Hematopoietic multipotent progenitor cell (in vitro differentiated cells): ENCODE measurements at regions not wholly inside any gene's neighbourhood (a gene's known extent, or its start where the extent isn't known, plus 50 kb on each side); places are given as distances from the start of the nearest gene placed in this dataset.
A peak's percentile ranks its signal among the peaks of the same experiment; 100 is the strongest.

ENCODE experiments used
- DNase-seq, 3 donors: peaks; one replicate each; pipeline ENCODE4 v3.0.0-alpha.2; 2011 to 2015; ENCODE audit warnings: low read depth in 2 of 3, low spot score in 2 of 3

GRCh38 chr19:5392486-5392885 is 51.9 kb upstream of the PTPRS start:
- no peak for DNase-seq

GRCh38 chr19:5393088-5393487 is 52.5 kb upstream of the PTPRS start:
- no peak for DNase-seq

GRCh38 chr19:5394551-5395505 is 54.2 kb upstream of the PTPRS start:
- no peak for DNase-seq

GRCh38 chr19:5395556-5395955 is 54.9 kb upstream of the PTPRS start:
- DNase-seq, result no peak

- DNase-seq, result no peak
Measured at GRCh38 chr19:5396096-5396939, 55.7 kb upstream of the PTPRS start.

GRCh38 chr19:5396963-5397362 is 56.4 kb upstream of the PTPRS start:
- no peak for DNase-seq

GRCh38 chr19:5397804-5398692 is 57.2 kb upstream of the ZNRF4 start:
- DNase-seq, result peak in 2 of 3 donors; percentile 7 to 12

GRCh38 chr19:5398693-5399057 is 56.5 kb upstream of the ZNRF4 start:
- DNase-seq, result no peak

- peak in 2 of 3 donors; percentile 82 to 89 for DNase-seq
Measured at GRCh38 chr19:5403968-5404640, 51.1 kb upstream of the ZNRF4 start.
